Progenitor cell of endocrine pancreas (in vitro differentiated cells): ENCODE measurements at regions not wholly inside any gene's neighbourhood (a gene's known extent, or its start where the extent isn't known, plus 50 kb on each side); places are given as distances from the start of the nearest gene placed in this dataset.
A peak's percentile ranks its signal among the peaks of the same experiment; 100 is the strongest.

ENCODE experiments used
- DNase-seq: peaks from one replicate; pipeline ENCODE4 v3.0.0; 2021; ENCODE audit warnings: low spot score; ENCODE audit not compliant: unreplicated experiment
- H3K27ac Mint-ChIP-seq: 2 replicates; pipeline ENCODE4 v1.8.0; 2021; ENCODE audit warnings: mild to moderate bottlenecking, moderate library complexity, mixed read lengths
- H3K27me3 Mint-ChIP-seq: 2 replicates; pipeline ENCODE4 v1.8.0; 2021; ENCODE audit warnings: mixed read lengths
- H3K36me3 Mint-ChIP-seq: 2 replicates; pipeline ENCODE4 v1.8.0; 2022; ENCODE audit warnings: mixed read lengths; ENCODE audit not compliant: insufficient read depth
- H3K4me1 Mint-ChIP-seq: 2 replicates; pipeline ENCODE4 v1.8.0; 2021; ENCODE audit warnings: low read depth, mixed read lengths
- H3K4me3 Mint-ChIP-seq: 2 replicates; pipeline ENCODE4 v1.8.0; 2021; ENCODE audit warnings: low read depth, mild to moderate bottlenecking, moderate library complexity, mixed read lengths
- H3K9me3 Mint-ChIP-seq: 2 replicates; pipeline ENCODE4 v1.8.0; 2021; ENCODE audit warnings: low read depth, mixed read lengths
- TF ChIP-seq, protein P1 (sequence below): fragments of 200-600 bp; sonication (generic); IDR thresholded peaks from one replicate; pipeline ENCODE4 v1.5.0; 2021; ENCODE audit warnings: antibody characterized with exemption, mild to moderate bottlenecking; ENCODE audit not compliant: unreplicated experiment

GRCh38 chr6:19972221-19972620 lies 135.1 kb downstream of the ID4 start:
- no peak overlapping the region for H3K27ac Mint-ChIP-seq
- H3K36me3 Mint-ChIP-seq, result no peaks in the 10 kb centered on the region
- TF ChIP-seq, protein P1, sequence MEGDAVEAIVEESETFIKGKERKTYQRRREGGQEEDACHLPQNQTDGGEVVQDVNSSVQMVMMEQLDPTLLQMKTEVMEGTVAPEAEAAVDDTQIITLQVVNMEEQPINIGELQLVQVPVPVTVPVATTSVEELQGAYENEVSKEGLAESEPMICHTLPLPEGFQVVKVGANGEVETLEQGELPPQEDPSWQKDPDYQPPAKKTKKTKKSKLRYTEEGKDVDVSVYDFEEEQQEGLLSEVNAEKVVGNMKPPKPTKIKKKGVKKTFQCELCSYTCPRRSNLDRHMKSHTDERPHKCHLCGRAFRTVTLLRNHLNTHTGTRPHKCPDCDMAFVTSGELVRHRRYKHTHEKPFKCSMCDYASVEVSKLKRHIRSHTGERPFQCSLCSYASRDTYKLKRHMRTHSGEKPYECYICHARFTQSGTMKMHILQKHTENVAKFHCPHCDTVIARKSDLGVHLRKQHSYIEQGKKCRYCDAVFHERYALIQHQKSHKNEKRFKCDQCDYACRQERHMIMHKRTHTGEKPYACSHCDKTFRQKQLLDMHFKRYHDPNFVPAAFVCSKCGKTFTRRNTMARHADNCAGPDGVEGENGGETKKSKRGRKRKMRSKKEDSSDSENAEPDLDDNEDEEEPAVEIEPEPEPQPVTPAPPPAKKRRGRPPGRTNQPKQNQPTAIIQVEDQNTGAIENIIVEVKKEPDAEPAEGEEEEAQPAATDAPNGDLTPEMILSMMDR, result no peak
- H3K4me1 Mint-ChIP-seq, result peaks cover 10% of the 10 kb centered on the region
- no peak for DNase-seq
- no peak overlapping the region for H3K4me3 Mint-ChIP-seq
- H3K9me3 Mint-ChIP-seq, result no peaks in the 10 kb centered on the region
- peaks cover 8% of the 10 kb centered on the region for H3K27me3 Mint-ChIP-seq

DNA sequence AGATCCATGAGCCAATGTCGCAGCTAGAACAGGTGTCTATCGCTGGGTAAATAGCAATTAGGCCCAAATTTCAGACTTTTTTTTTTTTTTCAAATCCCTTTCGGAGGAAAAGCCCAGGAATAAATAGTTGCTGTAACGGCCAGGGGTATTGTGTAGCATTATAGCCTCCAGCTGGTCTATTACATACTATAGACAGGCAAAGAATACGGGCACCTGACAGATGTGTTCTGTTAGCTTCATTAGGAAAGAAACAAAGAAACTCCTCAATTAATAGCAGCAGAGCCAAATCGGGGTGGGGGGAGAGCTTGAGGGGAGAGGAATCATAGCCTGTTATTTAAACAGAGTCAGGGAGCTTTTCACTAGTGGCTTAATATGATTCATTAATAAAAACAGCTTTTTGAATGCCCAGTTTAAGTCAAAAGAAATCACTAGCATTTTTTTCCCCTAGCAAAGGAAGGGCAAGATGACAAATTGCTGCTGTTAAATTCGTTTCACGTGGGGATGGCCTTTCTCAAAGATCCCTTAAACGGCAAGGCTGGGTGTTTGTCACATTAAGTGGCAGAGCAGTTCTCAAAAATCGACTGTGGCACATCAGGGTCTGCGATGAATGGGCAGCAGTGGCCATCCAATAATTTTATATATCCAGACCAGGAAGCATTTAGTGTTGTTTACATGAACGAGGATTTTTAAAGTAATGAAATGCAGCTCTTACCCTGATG lies 139.4 kb downstream of the ID4 start:
- Mint-ChIP-seq H3K36me3 (no peaks in the 10 kb centered on the region), H3K27me3 (peaks cover 7% of the 10 kb centered on the region), H3K4me3 (no peak overlapping the region), H3K9me3 (no peaks in the 10 kb centered on the region), H3K4me1 (peaks cover 13% of the 10 kb centered on the region), H3K27ac (peak overlapping the region; percentile 54)
- TF ChIP-seq, protein P1, result no peak
- DNase-seq, result no peak

- no peak for DNase-seq
- Mint-ChIP-seq H3K4me1 (peaks cover 13% of the 10 kb centered on the region), H3K27ac (no peak overlapping the region), H3K9me3 (no peaks in the 10 kb centered on the region), H3K36me3 (no peaks in the 10 kb centered on the region), H3K4me3 (no peak overlapping the region), H3K27me3 (peaks cover 17% of the 10 kb centered on the region)
- TF ChIP-seq, protein P1, result no peak
Observed at GRCh38 chr6:19979059-19979458, 141.9 kb downstream of the ID4 start.

- Mint-ChIP-seq H3K4me1 (peaks cover 13% of the 10 kb centered on the region), H3K9me3 (no peaks in the 10 kb centered on the region), H3K27me3 (peaks cover 13% of the 10 kb centered on the region), H3K4me3 (no peak overlapping the region), H3K27ac (no peak overlapping the region), H3K36me3 (no peaks in the 10 kb centered on the region)
- TF ChIP-seq, protein P1, result no peak
- no peak for DNase-seq
Observed at GRCh38 chr6:19979986-19980385, 142.8 kb downstream of the ID4 start.

GRCh38 chr6:19983374-19983773 lies 146.2 kb downstream of the ID4 start:
- TF ChIP-seq, protein P1, result no peak
- Mint-ChIP-seq H3K9me3 (no peaks in the 10 kb centered on the region), H3K27me3 (peaks cover 19% of the 10 kb centered on the region)

More at GRCh38 chr6:19983374-19983773, 146.2 kb downstream of the ID4 start:
- Mint-ChIP-seq H3K4me3 (no peak overlapping the region), H3K27ac (no peak overlapping the region), H3K4me1 (no peaks in the 10 kb centered on the region), H3K36me3 (no peaks in the 10 kb centered on the region)
- no peak for DNase-seq
